ENCODE measurements at regions not wholly inside any gene's neighbourhood (a gene's known extent, or its start where the extent isn't known, plus 50 kb on each side); places are given as distances from the start of the nearest gene placed in this dataset.

- TF ChIP-seq, protein P1, sequence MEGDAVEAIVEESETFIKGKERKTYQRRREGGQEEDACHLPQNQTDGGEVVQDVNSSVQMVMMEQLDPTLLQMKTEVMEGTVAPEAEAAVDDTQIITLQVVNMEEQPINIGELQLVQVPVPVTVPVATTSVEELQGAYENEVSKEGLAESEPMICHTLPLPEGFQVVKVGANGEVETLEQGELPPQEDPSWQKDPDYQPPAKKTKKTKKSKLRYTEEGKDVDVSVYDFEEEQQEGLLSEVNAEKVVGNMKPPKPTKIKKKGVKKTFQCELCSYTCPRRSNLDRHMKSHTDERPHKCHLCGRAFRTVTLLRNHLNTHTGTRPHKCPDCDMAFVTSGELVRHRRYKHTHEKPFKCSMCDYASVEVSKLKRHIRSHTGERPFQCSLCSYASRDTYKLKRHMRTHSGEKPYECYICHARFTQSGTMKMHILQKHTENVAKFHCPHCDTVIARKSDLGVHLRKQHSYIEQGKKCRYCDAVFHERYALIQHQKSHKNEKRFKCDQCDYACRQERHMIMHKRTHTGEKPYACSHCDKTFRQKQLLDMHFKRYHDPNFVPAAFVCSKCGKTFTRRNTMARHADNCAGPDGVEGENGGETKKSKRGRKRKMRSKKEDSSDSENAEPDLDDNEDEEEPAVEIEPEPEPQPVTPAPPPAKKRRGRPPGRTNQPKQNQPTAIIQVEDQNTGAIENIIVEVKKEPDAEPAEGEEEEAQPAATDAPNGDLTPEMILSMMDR (IDR thresholded peaks at IDR 0.05): no peak
- TF ChIP-seq EP300 (IDR thresholded peaks at IDR 0.05): no peak
Observed at GRCh38 chr15:39114690-39115378, 466.0 kb upstream of the THBS1 start.
